Stimulated activated naive CD8-positive, alpha-beta T cell treated with anti-CD3 and anti-CD28 coated beads, Interleukin-15, Interleukin-2, amounts not matched to agents 100 U/mL and 50 U/mL, for 24 hours (primary cell): ENCODE measurements at regions not wholly inside any gene's neighbourhood (a gene's known extent, or its start where the extent isn't known, plus 50 kb on each side); places are given as distances from the start of the nearest gene placed in this dataset.
"Not testable (repeated sequence)": the region's sequence is repeated elsewhere in the genome, so short reads cannot be mapped to it uniquely, and the experiment has no call there.

Experiments
- ATAC-seq: fragments of 150-1000 bp; cut with Tn5 transposase; one replicate; pipeline ENCODE4 v1.10.0; 2021
- DNase-seq: peaks from one replicate; pipeline ENCODE4 v3.0.0; 2021

- DNase-seq (no peak), ATAC-seq (no peak)
Observed at GRCh38 chr2:236899146-236899545, 186.5 kb upstream of the COPS8 start.

GRCh38 chr2:236899950-236900640 lies 185.6 kb upstream of the COPS8 start:
- DNase-seq (no peak), ATAC-seq (no peak)

- ATAC-seq (no peak), DNase-seq (no peak)
Observed at GRCh38 chr2:236901956-236902355, 183.7 kb upstream of the COPS8 start.

- ATAC-seq (no peak), DNase-seq (no peak)
Observed at GRCh38 chr2:236903978-236904377, 181.7 kb upstream of the COPS8 start.

- ATAC-seq (no peak), DNase-seq (no peak)
Observed at GRCh38 chr2:236904389-236905263, 181.1 kb upstream of the COPS8 start.

- ATAC-seq (no peak), DNase-seq (no peak)
Observed at GRCh38 chr2:236905976-236906375, 179.7 kb upstream of the COPS8 start.

GRCh38 chr2:236908439-236909192 lies 177.1 kb upstream of the COPS8 start:
- DNase-seq (no peak), ATAC-seq (no peak)

- DNase-seq (no peak), ATAC-seq (no peak)
Observed at GRCh38 chr2:236909193-236909504, 176.5 kb upstream of the COPS8 start.

- no peak for DNase-seq
- no peak for ATAC-seq
Observed at GRCh38 chr2:236909802-236910201, 175.9 kb upstream of the COPS8 start.

- no peak for DNase-seq
- ATAC-seq = no peak
Observed at GRCh38 chr2:236910781-236911495, 174.8 kb upstream of the COPS8 start.

- ATAC-seq = no peak
- DNase-seq = no peak
Observed at GRCh38 chr2:236912326-236913120, 173.2 kb upstream of the COPS8 start.

GRCh38 chr2:236915186-236915585 lies 170.5 kb upstream of the COPS8 start:
- ATAC-seq (no peak), DNase-seq (no peak)

GRCh38 chr2:236915726-236916125 lies 170.0 kb upstream of the COPS8 start:
- ATAC-seq (no peak), DNase-seq (no peak)

- ATAC-seq (no peak), DNase-seq (no peak)
Observed at GRCh38 chr2:236916181-236916580, 169.5 kb upstream of the COPS8 start.

GRCh38 chr2:236916651-236917050 lies 169.0 kb upstream of the COPS8 start:
- no peak for ATAC-seq
- no peak for DNase-seq

- ATAC-seq = no peak
- DNase-seq = no peak
Observed at GRCh38 chr2:236917164-236917563, 168.5 kb upstream of the COPS8 start.

GRCh38 chr2:236918545-236918944 lies 167.1 kb upstream of the COPS8 start:
- DNase-seq (no peak), ATAC-seq (no peak)

GRCh38 chr2:236919209-236919608 lies 166.5 kb upstream of the COPS8 start:
- no peak for ATAC-seq
- no peak for DNase-seq

GRCh38 chr2:236919801-236920379 lies 165.8 kb upstream of the COPS8 start:
- ATAC-seq, DNase-seq: not testable (repeated sequence)

GRCh38 chr2:236922061-236922460 lies 163.6 kb upstream of the COPS8 start:
- ATAC-seq (no peak), DNase-seq (no peak)

GRCh38 chr2:236928380-236929037 lies 157.2 kb upstream of the COPS8 start:
- ATAC-seq = no peak

More at GRCh38 chr2:236928380-236929037, 157.2 kb upstream of the COPS8 start:
- no peak for DNase-seq
